ENCODE measurements at regions not wholly inside any gene's neighbourhood (a gene's known extent, or its start where the extent isn't known, plus 50 kb on each side); places are given as distances from the start of the nearest gene placed in this dataset.

DNA sequence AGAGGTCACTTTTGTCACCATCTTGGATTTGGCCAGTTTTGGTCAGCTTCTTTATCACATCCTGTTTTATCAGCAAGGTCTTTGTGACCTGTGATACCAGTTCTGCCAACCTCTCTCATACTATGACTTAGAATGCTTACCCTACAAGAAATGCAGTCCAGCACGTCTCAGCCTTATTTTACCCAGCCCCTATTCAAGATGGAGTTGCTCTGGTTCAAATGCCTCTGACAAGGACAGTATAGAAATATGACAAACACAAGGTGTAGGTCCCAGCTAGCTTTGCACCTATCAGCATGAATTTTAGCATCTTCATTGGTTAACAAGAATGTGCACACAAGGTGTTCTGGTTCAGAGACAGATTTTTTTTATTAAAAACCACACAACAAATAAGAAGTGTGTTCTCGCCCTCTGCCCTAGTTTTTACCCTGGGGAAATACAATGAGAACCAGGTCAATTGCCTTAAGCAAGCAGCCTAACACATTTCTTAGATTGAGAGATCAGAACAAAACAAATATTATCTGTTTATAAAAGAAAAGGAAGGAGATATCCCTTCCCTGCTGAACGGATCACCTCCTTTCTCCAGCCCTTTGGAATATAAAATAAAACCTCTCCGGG is 962.3 kb upstream of the PRKX start:
- H3K4me3 ChIP-seq (ENCODE audit: low read depth, low read length) = no peak overlapping the region
- H3K9me3 ChIP-seq = no peaks in the 10 kb centered on the region
- no peaks in the 10 kb centered on the region for H3K36me3 ChIP-seq
- TF ChIP-seq, protein P1, sequence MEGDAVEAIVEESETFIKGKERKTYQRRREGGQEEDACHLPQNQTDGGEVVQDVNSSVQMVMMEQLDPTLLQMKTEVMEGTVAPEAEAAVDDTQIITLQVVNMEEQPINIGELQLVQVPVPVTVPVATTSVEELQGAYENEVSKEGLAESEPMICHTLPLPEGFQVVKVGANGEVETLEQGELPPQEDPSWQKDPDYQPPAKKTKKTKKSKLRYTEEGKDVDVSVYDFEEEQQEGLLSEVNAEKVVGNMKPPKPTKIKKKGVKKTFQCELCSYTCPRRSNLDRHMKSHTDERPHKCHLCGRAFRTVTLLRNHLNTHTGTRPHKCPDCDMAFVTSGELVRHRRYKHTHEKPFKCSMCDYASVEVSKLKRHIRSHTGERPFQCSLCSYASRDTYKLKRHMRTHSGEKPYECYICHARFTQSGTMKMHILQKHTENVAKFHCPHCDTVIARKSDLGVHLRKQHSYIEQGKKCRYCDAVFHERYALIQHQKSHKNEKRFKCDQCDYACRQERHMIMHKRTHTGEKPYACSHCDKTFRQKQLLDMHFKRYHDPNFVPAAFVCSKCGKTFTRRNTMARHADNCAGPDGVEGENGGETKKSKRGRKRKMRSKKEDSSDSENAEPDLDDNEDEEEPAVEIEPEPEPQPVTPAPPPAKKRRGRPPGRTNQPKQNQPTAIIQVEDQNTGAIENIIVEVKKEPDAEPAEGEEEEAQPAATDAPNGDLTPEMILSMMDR (IDR thresholded peaks at IDR 0.05; ENCODE audit: low read depth, low read length) = no peak
- no peak for DNase-seq
- H3K4me1 ChIP-seq = no peaks in the 10 kb centered on the region
- no peaks in the 10 kb centered on the region for H3K27me3 ChIP-seq

DNA sequence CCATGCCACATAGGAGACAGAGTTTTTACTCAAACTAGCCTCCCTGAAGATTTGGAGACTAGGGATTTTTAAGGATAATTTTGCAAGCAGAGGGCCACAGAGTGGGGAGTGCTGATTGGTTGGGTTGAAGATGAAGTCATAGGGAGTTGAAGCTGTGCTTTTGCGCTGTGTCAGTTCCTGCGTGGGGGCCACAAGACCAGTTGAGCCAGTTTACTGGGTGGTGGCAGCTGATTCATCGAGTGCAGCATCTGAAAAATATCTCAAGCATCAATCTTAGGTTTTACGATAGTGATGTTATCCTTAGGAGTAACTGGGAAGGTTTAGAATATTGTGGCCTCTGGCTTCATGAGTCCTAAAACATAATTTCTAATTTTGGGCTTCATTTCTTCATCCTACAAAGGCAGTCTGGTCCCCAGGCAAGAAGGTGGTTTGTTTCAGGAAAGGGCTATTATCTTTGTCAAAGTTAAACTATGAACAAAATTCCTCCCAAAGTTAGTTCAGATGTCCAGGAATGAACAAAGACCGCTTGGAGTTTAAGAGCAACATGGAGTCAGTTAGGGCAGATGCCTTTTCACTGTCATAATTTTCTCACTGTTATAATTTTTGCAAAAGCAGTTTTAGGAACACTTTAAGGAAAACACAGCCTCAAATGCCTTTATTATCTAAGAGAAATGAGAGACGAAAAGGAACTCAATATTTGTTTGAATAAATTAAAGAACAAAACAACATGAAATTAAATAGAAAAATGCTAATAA is 960.8 kb upstream of the PRKX start:
- TF ChIP-seq, protein P1 (IDR thresholded peaks at IDR 0.05; ENCODE audit: low read depth, low read length) = no peak
- Histone ChIP-seq H3K4me1 (no peaks in the 10 kb centered on the region), H3K36me3 (no peaks in the 10 kb centered on the region), H3K9me3 (no peaks in the 10 kb centered on the region), H3K4me3 (ENCODE audit: low read depth, low read length) (no peak overlapping the region), H3K27me3 (no peaks in the 10 kb centered on the region)
- no peak for DNase-seq

DNA sequence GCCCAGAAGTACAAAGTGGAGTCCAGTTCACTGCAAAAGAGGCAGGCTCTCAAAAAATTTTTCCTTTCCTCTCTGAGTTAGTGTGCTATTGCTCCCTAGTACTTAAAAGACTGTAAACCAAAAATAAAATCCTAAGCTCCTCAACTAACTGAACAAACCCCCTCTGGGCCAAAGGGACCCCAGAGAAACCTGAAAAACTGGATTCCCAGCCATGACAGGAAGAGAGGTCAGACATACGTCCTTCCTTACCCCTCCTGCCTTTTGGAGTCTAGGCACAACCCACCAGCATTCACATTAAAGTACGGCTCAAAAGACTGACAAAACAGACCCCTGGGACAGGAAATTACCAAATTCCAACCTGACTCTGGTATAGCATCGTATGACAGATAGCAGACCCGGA is 957.9 kb upstream of the PRKX start:
- Histone ChIP-seq H3K4me1 (no peaks in the 10 kb centered on the region), H3K4me3 (ENCODE audit: low read depth, low read length) (no peak overlapping the region), H3K27me3 (no peaks in the 10 kb centered on the region), H3K9me3 (no peaks in the 10 kb centered on the region), H3K36me3 (no peaks in the 10 kb centered on the region)
- DNase-seq = no peak
- TF ChIP-seq, protein P1 (IDR thresholded peaks at IDR 0.05; ENCODE audit: low read depth, low read length) = no peak

DNA sequence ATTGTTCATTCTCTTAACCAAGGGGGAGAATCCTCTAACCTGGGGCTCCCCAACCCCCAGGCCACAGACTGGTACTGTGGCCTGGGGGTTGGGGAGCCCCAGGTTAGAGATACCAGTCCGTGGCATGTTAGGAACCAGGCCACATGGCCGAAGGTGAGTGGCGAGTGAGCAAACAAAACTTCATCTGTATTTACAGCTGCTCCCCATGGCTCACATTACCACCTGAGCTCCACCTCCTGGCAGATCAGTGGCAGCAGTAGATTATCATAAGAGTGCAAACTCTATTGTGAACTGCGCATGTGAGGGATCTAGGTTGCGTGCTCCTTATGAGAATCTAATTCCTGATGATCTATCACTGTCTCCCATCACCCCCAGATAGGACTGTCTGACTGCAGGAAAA is 957.2 kb upstream of the PRKX start:
- Histone ChIP-seq H3K4me3 (ENCODE audit: low read depth, low read length) (no peak overlapping the region), H3K36me3 (no peaks in the 10 kb centered on the region), H3K4me1 (no peaks in the 10 kb centered on the region), H3K27me3 (no peaks in the 10 kb centered on the region), H3K9me3 (no peaks in the 10 kb centered on the region)
- TF ChIP-seq, protein P1 (IDR thresholded peaks at IDR 0.05; ENCODE audit: low read depth, low read length) = no peak
- no peak for DNase-seq

DNA sequence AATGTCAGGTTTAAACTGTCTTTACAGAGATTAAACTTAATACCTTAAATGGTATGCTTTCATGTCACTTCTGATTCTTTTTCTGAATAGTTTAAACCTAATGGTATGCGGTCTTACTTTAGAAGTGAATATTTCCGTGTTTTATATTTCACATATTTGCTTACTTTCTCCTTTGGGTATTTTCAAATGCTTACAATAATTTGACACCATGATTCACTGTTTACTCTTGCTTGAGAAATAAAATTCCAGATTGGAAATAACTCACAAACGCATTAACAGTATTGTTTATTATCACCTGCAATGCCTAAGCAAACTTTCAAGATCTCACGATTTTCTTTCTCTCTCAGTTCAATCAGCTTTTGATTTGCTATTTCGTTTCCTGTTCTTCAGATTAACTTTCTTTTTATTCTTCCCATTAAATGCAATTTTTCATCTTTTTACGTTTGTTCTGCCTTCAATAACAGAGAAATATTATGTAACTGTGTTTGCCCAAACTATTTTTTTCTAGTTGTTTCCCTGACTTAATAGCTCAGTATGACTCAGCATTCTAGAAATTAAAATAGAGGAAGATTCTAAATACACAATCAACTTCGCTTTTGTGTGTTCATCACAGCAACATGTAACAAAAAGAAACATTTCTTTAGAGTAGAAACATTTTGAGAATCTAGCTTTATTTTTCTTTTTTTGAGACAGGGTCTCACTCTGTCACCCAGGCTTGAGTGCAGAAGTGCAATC is 955.5 kb upstream of the PRKX start:
- H3K9me3 ChIP-seq = no peaks in the 10 kb centered on the region
- no peaks in the 10 kb centered on the region for H3K27me3 ChIP-seq
- no peaks in the 10 kb centered on the region for H3K36me3 ChIP-seq
- no peak overlapping the region for H3K4me3 ChIP-seq (ENCODE audit: low read depth, low read length)
- no peaks in the 10 kb centered on the region for H3K4me1 ChIP-seq
- DNase-seq = no peak
- TF ChIP-seq, protein P1 (IDR thresholded peaks at IDR 0.05; ENCODE audit: low read depth, low read length) = no peak

DNA sequence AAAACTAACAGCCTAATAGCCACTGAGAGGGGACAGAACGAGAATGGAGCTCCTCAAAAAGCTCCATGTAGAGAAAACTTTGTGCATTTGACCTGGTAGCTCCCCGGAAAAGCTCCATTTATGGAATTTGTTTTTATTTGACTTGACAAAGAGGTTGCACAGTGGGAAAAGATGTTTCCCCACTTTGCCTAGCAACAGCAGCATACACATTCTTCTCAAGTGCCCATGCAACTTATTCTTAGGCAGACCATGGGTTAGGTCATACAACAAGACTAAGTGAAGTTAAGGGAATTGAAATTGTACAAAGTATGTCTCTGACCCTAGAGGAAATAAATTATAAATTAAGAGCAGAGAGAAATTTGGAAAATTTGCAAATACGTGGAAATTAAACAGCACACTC is 949.6 kb upstream of the PRKX start:
- Histone ChIP-seq H3K27me3 (no peaks in the 10 kb centered on the region), H3K36me3 (no peaks in the 10 kb centered on the region), H3K4me1 (no peaks in the 10 kb centered on the region), H3K4me3 (ENCODE audit: low read depth, low read length) (no peak overlapping the region), H3K9me3 (no peaks in the 10 kb centered on the region)
- no peak for DNase-seq
- TF ChIP-seq, protein P1 (IDR thresholded peaks at IDR 0.05; ENCODE audit: low read depth, low read length) = no peak

Measured in BE2C (cell line).